Liver (tissue), 8 donors: ENCODE measurements at regions not wholly inside any gene's neighbourhood (a gene's known extent, or its start where the extent isn't known, plus 50 kb on each side); places are given as distances from the start of the nearest gene placed in this dataset.

Source experiments
- DNase-seq: peaks from one replicate; pipeline ENCODE4 v3.0.0-alpha.2; 2017; ENCODE audit warnings: low spot score
- H3K27ac ChIP-seq, 2 donors: one replicate each; pipeline ENCODE4 v1.7.0; 2013; ENCODE audit warnings: inconsistent platforms in 2 of 2, low read length in 2 of 2, control low read depth in 1 of 2, low read depth in 1 of 2, mild to moderate bottlenecking in 1 of 2
- H3K27me3 ChIP-seq, 4 donors: one replicate each; pipeline versions ENCODE4 v1.6.1 to v1.7.0; 2013; ENCODE audit warnings: low read length in 3 of 4, inconsistent platforms in 1 of 4, mild to moderate bottlenecking in 1 of 4, moderate library complexity in 1 of 4; ENCODE audit not compliant: control insufficient read depth in 4 of 4, insufficient read depth in 4 of 4
- H3K36me3 ChIP-seq, 4 donors: one replicate each; pipeline versions ENCODE4 v1.6.1 to v1.7.0; 2013; ENCODE audit warnings: low read length in 3 of 4, mild to moderate bottlenecking in 3 of 4, low read depth in 1 of 4, moderate library complexity in 1 of 4; ENCODE audit not compliant: control insufficient read depth in 4 of 4, insufficient read depth in 3 of 4
- H3K4me1 ChIP-seq, 4 donors: one replicate each; pipeline versions ENCODE4 v1.6.1 to v1.7.0; 2013; ENCODE audit warnings: low read length in 3 of 4, mild to moderate bottlenecking in 3 of 4, moderate library complexity in 1 of 4; ENCODE audit not compliant: control insufficient read depth in 4 of 4, insufficient read depth in 4 of 4
- H3K4me3 ChIP-seq, 3 donors: one replicate each; pipeline versions ENCODE4 v1.6.1 to v1.7.0; 2013; ENCODE audit warnings: low read length in 3 of 3, control low read depth in 1 of 3, low read depth in 1 of 3, mild to moderate bottlenecking in 1 of 3
- H3K9ac ChIP-seq, 2 donors: one replicate each; pipeline ENCODE4 v1.7.0; 2013; ENCODE audit warnings: low read length in 2 of 2, mild to moderate bottlenecking in 2 of 2, moderate library complexity in 2 of 2, control low read depth in 1 of 2, low read depth in 1 of 2
- H3K9me3 ChIP-seq, 4 donors: one replicate each; pipeline versions ENCODE4 v1.6.1 to v1.7.0; 2013; ENCODE audit warnings: low read length in 3 of 4; ENCODE audit not compliant: control insufficient read depth in 4 of 4
- EGR1 ChIP-seq, 2 donors: IDR thresholded peaks; 2 replicates each; pipeline ENCODE4 v1.6.1; 2016 to 2018; ENCODE audit warnings: antibody characterized with exemption in 2 of 2, low read depth in 2 of 2
- GABPA ChIP-seq, 2 donors: IDR thresholded peaks in 1 of 2; conservative IDR thresholded peaks in 1 of 2; 2 replicates each; pipeline ENCODE4 v1.6.1; 2016; ENCODE audit warnings: antibody characterized with exemption in 2 of 2, mild to moderate bottlenecking in 1 of 2, moderate library complexity in 1 of 2
- HNF4A ChIP-seq, 2 donors: conservative IDR thresholded peaks; 2 replicates each; pipeline ENCODE4 v1.6.1; 2016; ENCODE audit warnings: antibody characterized with exemption in 2 of 2, mild to moderate bottlenecking in 2 of 2
- HNF4G ChIP-seq: IDR thresholded peaks from 2 replicates; pipeline ENCODE4 v1.6.1; 2016; ENCODE audit warnings: antibody characterized with exemption
- JUND ChIP-seq, 2 donors: IDR thresholded peaks; 2 replicates each; pipeline ENCODE4 v1.6.1; 2016; ENCODE audit warnings: antibody characterized with exemption in 2 of 2
- RAD21 ChIP-seq, 2 donors: IDR thresholded peaks; 2 replicates each; pipeline ENCODE4 v1.6.1; 2016; ENCODE audit warnings: antibody characterized with exemption in 2 of 2, mild to moderate bottlenecking in 2 of 2
- RXRA ChIP-seq, 2 donors: IDR thresholded peaks; 2 replicates each; pipeline ENCODE4 v1.6.1; 2017 to 2018; ENCODE audit warnings: antibody characterized with exemption in 2 of 2, mild to moderate bottlenecking in 1 of 2
- SP1 ChIP-seq: IDR thresholded peaks from 2 replicates; pipeline ENCODE4 v1.6.1; 2018; ENCODE audit warnings: antibody characterized with exemption, mild to moderate bottlenecking
- TAF1 ChIP-seq: conservative IDR thresholded peaks from 2 replicates; pipeline ENCODE4 v1.6.1; 2016; ENCODE audit warnings: antibody characterized with exemption, mild to moderate bottlenecking
- YY1 ChIP-seq: IDR thresholded peaks from 2 replicates; pipeline ENCODE4 v1.6.1; 2016; ENCODE audit warnings: antibody characterized with exemption, mild to moderate bottlenecking
- WGBS: extraction: QIAGEN DNeasy Blood & Tissue Kit; methylation state at CpG from one replicate; pipeline ENCODE4 v1.1.7; 2013; 5-methylcytosine and 5-hydroxymethylcytosine counted together
- TF ChIP-seq, protein P1 (sequence below): fragments of 150-350 bp; IDR thresholded peaks from 2 replicates; pipeline ENCODE4 v1.5.1; 2017; ENCODE audit warnings: improper control_type of control experiment, low read depth, low read length; ENCODE audit not compliant: missing input control
- TF ChIP-seq, protein P2 (sequence below): IDR thresholded peaks from 2 replicates; pipeline ENCODE4 v1.6.1; 2016; ENCODE audit warnings: antibody characterized with exemption, mild to moderate bottlenecking
- TF ChIP-seq, protein P3 (sequence below): IDR thresholded peaks from 2 replicates; pipeline ENCODE4 v1.6.1; 2016; ENCODE audit warnings: antibody characterized with exemption
- donor health status: healthy.
- donor health status: healthy.
- donor health status: healthy.
- donor health status: healthy.
- donor health status: healthy.

DNA sequence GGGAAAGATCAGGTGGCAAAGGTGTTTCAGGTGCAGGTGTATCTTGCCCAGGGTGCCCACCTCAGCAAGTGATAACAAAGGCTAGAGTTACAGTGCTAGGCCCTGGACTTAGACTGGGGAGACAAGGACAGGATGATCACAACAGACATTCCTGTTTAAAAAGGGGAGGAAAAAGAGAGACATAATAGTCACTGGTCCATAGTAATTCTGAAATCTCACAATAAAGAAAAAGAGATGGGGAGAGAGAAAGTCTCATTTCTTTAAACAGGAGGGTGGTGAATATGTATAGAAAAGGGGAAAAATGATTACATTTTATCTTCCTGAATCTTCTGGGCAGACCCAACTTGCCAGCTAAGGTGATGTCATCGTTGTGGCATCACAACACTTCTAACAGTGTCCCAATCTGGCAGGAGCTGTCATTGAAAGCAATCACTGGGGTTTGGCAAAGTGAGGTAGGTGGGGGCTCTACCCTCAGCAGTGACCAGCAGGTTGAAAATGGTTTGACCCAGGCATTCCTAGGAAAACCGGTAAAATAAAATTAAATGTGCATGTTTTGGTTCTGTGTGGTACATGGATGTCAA lies 99.5 kb downstream of the ZNF621 start:
- H3K4me1 ChIP-seq: no peaks in the 10 kb centered on the region
- WGBS: 84% methylated on average over 2 of the region's 2 CpGs
- H3K9me3 ChIP-seq: peaks cover 2 to 15% (median 10%) of the 10 kb centered on the region in 4 donors
- TF ChIP-seq, protein P1, sequence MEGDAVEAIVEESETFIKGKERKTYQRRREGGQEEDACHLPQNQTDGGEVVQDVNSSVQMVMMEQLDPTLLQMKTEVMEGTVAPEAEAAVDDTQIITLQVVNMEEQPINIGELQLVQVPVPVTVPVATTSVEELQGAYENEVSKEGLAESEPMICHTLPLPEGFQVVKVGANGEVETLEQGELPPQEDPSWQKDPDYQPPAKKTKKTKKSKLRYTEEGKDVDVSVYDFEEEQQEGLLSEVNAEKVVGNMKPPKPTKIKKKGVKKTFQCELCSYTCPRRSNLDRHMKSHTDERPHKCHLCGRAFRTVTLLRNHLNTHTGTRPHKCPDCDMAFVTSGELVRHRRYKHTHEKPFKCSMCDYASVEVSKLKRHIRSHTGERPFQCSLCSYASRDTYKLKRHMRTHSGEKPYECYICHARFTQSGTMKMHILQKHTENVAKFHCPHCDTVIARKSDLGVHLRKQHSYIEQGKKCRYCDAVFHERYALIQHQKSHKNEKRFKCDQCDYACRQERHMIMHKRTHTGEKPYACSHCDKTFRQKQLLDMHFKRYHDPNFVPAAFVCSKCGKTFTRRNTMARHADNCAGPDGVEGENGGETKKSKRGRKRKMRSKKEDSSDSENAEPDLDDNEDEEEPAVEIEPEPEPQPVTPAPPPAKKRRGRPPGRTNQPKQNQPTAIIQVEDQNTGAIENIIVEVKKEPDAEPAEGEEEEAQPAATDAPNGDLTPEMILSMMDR: no peak
- TF ChIP-seq RXRA (IDR thresholded peaks at IDR 0.05) (no peak), HNF4A (conservative IDR thresholded peaks at IDR 0.05) (no peak), JUND (IDR thresholded peaks at IDR 0.05) (no peak), HNF4G (no peak), YY1 (no peak), TAF1 (no peak), RAD21 (IDR thresholded peaks at IDR 0.05) (no peak)
- H3K36me3 ChIP-seq: no peaks in the 10 kb centered on the region
- no peak overlapping the region for H3K4me3 ChIP-seq
- DNase-seq: no peak
- H3K27ac ChIP-seq: no peak overlapping the region
- no peak overlapping the region for H3K9ac ChIP-seq
- no peaks in the 10 kb centered on the region for H3K27me3 ChIP-seq

DNA sequence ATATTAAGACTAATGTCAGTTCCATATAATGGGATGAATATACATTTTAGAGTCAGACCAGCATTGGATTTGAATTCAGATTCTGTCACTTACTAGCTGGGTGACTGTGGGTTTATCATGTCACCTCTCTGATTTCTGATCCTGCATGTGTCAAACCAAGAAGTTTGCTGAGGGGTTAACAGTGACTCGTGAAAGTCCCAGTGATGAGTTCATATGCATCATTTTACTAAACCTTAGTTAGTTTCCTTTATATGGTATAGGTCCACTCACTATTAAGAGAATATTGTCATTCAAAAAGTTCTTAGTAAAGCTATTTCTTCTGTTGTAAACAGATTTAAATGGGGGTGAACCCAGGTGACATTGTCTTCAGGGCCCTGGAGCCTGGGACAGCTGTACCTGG lies 102.3 kb downstream of the ZNF621 start:
- H3K9me3 ChIP-seq: peaks cover 2 to 15% (median 10%) of the 10 kb centered on the region in 4 donors
- H3K4me3 ChIP-seq: no peak overlapping the region
- TF ChIP-seq YY1: no peak
- TF ChIP-seq SP1: no peak
- TF ChIP-seq JUND (IDR thresholded peaks at IDR 0.05): no peak
- no peak for TF ChIP-seq TAF1
- TF ChIP-seq, protein P1: no peak
- TF ChIP-seq, protein P2, sequence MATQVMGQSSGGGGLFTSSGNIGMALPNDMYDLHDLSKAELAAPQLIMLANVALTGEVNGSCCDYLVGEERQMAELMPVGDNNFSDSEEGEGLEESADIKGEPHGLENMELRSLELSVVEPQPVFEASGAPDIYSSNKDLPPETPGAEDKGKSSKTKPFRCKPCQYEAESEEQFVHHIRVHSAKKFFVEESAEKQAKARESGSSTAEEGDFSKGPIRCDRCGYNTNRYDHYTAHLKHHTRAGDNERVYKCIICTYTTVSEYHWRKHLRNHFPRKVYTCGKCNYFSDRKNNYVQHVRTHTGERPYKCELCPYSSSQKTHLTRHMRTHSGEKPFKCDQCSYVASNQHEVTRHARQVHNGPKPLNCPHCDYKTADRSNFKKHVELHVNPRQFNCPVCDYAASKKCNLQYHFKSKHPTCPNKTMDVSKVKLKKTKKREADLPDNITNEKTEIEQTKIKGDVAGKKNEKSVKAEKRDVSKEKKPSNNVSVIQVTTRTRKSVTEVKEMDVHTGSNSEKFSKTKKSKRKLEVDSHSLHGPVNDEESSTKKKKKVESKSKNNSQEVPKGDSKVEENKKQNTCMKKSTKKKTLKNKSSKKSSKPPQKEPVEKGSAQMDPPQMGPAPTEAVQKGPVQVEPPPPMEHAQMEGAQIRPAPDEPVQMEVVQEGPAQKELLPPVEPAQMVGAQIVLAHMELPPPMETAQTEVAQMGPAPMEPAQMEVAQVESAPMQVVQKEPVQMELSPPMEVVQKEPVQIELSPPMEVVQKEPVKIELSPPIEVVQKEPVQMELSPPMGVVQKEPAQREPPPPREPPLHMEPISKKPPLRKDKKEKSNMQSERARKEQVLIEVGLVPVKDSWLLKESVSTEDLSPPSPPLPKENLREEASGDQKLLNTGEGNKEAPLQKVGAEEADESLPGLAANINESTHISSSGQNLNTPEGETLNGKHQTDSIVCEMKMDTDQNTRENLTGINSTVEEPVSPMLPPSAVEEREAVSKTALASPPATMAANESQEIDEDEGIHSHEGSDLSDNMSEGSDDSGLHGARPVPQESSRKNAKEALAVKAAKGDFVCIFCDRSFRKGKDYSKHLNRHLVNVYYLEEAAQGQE: no peak
- TF ChIP-seq, protein P3, sequence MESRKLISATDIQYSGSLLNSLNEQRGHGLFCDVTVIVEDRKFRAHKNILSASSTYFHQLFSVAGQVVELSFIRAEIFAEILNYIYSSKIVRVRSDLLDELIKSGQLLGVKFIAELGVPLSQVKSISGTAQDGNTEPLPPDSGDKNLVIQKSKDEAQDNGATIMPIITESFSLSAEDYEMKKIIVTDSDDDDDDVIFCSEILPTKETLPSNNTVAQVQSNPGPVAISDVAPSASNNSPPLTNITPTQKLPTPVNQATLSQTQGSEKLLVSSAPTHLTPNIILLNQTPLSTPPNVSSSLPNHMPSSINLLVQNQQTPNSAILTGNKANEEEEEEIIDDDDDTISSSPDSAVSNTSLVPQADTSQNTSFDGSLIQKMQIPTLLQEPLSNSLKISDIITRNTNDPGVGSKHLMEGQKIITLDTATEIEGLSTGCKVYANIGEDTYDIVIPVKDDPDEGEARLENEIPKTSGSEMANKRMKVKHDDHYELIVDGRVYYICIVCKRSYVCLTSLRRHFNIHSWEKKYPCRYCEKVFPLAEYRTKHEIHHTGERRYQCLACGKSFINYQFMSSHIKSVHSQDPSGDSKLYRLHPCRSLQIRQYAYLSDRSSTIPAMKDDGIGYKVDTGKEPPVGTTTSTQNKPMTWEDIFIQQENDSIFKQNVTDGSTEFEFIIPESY: no peak
- TF ChIP-seq HNF4A (conservative IDR thresholded peaks at IDR 0.05): no peak
- no peak for TF ChIP-seq RXRA (IDR thresholded peaks at IDR 0.05)
- TF ChIP-seq RAD21 (IDR thresholded peaks at IDR 0.05): no peak
- no peak for TF ChIP-seq GABPA (IDR thresholded peaks at IDR 0.05 in 1 of 2, conservative IDR thresholded peaks at IDR 0.05 in 1 of 2)
- no peak for TF ChIP-seq EGR1 (IDR thresholded peaks at IDR 0.05; ENCODE audit: low read depth in 2 of 2)
- no peak overlapping the region for H3K27ac ChIP-seq
- 76% methylated on average over 1 of the region's 1 CpG for WGBS
- no peaks in the 10 kb centered on the region for H3K4me1 ChIP-seq
- H3K27me3 ChIP-seq: no peaks in the 10 kb centered on the region
- no peak overlapping the region for H3K9ac ChIP-seq
- H3K36me3 ChIP-seq: no peaks in the 10 kb centered on the region
- DNase-seq: no peak
